ENCODE measurements at regions not wholly inside any gene's neighbourhood (a gene's known extent, or its start where the extent isn't known, plus 50 kb on each side); places are given as distances from the start of the nearest gene placed in this dataset.

GRCh38 chr2:238785528-238785860 is 62.4 kb upstream of the TWIST2 start:
- TF ChIP-seq CTCF (IDR thresholded peaks at IDR 0.05), result no peak
- TF ChIP-seq POLR2A (IDR thresholded peaks at IDR 0.05), result no peak
- Histone ChIP-seq H3K9me3 (no peaks in the 10 kb centered on the region), H3K36me3 (no peaks in the 10 kb centered on the region), H3K4me3 (no peak overlapping the region), H3K27me3 (no peaks in the 10 kb centered on the region), H3K4me1 (no peaks in the 10 kb centered on the region), H3K27ac (peak overlapping the region; percentile 38 to 58)
- intact Hi-C loops (cut with DNase I; ENCODE audit: low total_unique reads), result no loop called here
- no peak for DNase-seq

DNA sequence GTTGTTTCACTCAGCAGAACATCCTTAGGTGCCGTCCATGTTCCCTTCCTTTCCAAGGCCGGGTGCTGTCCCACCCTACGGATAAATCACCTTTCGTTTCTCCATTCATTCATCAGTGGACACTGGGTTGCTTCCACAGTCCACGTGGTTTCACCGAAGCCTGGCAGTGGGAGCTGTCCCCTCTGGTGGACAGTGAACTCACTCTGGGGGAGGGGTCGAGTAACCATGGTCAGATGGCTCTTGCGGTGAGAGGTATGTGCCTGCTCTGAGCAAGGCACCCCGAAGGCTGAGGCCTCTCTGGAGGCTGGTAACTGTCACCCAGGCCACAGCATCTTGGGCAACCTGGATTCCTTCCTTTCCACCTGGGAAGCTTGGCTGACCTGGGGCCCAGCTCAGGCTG is 61.5 kb upstream of the TWIST2 start:
- Histone ChIP-seq H3K27ac (no peak overlapping the region), H3K36me3 (no peaks in the 10 kb centered on the region), H3K4me3 (no peak overlapping the region), H3K4me1 (no peaks in the 10 kb centered on the region), H3K9me3 (no peaks in the 10 kb centered on the region), H3K27me3 (no peaks in the 10 kb centered on the region)
- no peak for TF ChIP-seq CTCF (IDR thresholded peaks at IDR 0.05)
- no peak for TF ChIP-seq POLR2A (IDR thresholded peaks at IDR 0.05)
- DNase-seq, result no peak
- intact Hi-C loops (cut with DNase I; ENCODE audit: low total_unique reads), result no loop called here

DNA sequence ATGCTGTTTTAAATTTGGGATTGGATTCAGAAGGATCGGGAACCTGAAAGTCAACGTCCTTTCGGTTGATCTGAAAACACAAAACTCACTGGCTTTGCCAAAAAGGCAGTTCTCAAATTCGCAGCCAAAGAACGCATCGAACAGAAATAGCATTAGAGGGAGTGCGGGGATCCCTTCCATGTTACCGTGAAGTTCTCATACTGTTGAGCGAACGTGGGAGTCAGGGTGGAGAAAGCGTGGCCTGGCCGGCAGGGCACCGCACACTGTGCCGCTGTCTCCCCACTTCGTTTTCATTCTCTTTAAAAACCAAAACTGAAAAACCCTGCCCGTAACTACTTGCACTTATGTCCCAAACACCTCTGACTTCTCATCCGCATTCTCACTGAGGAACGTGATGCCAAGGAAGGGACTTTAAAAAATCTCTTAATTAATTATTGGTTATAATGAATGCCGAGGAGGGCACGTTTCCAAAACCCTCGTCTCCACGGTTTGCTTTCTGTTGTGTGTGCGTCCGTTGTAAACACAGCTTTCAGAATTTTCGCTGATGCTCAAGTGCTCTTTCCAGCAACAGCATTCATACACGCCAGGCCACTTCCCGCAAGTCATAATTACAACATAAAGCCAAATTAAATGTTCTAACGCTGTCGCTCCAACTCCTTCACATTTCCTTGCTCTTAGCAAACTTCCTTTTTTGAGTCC is 60.9 kb upstream of the TWIST2 start:
- no peak for DNase-seq
- intact Hi-C loops (cut with DNase I; ENCODE audit: low total_unique reads), result no loop called here
- H3K4me3 ChIP-seq, result no peak overlapping the region
- no peaks in the 10 kb centered on the region for H3K9me3 ChIP-seq
- H3K27ac ChIP-seq, result no peak overlapping the region
- no peaks in the 10 kb centered on the region for H3K36me3 ChIP-seq
- H3K4me1 ChIP-seq, result no peaks in the 10 kb centered on the region
- no peaks in the 10 kb centered on the region for H3K27me3 ChIP-seq
- TF ChIP-seq CTCF (IDR thresholded peaks at IDR 0.05) (no peak), POLR2A (IDR thresholded peaks at IDR 0.05) (no peak)

- H3K4me3 ChIP-seq, result no peak overlapping the region
- no peaks in the 10 kb centered on the region for H3K36me3 ChIP-seq
- H3K9me3 ChIP-seq, result no peaks in the 10 kb centered on the region
- intact Hi-C loops (cut with DNase I; ENCODE audit: low total_unique reads), result no loop called here
- no peaks in the 10 kb centered on the region for H3K27me3 ChIP-seq
- no peak for DNase-seq
- H3K4me1 ChIP-seq, result no peaks in the 10 kb centered on the region
- no peak overlapping the region for H3K27ac ChIP-seq
- no peak for TF ChIP-seq POLR2A (IDR thresholded peaks at IDR 0.05)
Measured at GRCh38 chr2:238787501-238787900, 60.4 kb upstream of the TWIST2 start.

DNA sequence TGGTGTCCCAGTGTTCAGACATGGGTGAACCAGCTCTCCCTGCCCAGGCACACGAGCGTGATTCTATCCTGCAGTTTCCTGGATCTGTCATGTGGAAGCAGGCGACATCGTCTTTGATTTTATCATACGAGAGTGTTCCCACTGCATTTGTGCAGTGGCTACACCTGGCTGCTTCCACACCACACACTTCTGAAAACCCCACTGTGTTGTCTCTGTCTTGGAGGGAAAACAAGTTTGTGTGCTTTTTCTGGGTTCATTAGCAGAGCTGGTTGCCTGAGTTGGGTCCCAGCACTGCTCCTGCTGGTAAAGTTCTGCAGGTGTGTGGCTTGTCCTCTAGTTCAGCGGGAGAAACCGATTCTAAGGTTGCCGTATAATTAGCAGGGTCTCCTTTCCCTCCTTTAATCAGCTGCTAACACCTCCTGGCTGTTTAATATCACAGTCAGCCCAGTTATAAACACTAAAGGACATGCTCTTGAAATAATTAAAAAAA is 58.5 kb upstream of the TWIST2 start:
- TF ChIP-seq CTCF (IDR thresholded peaks at IDR 0.05), result no peak
- TF ChIP-seq POLR2A (IDR thresholded peaks at IDR 0.05), result no peak
- no peaks in the 10 kb centered on the region for H3K36me3 ChIP-seq
- no peak for DNase-seq
- H3K27me3 ChIP-seq, result no peaks in the 10 kb centered on the region
- no peak overlapping the region for H3K27ac ChIP-seq
- no peak overlapping the region for H3K4me3 ChIP-seq
- intact Hi-C loops (cut with DNase I; ENCODE audit: low total_unique reads), result no loop called here
- no peaks in the 10 kb centered on the region for H3K9me3 ChIP-seq
- H3K4me1 ChIP-seq, result no peaks in the 10 kb centered on the region

Data from uterus (tissue), 3 donors.